OCI-LY1 (cell line): ENCODE measurements at regions not wholly inside any gene's neighbourhood (a gene's known extent, or its start where the extent isn't known, plus 50 kb on each side); places are given as distances from the start of the nearest gene placed in this dataset.

Experiments used
- EZH2 ChIP-seq: fragments of 200-600 bp; sonication (generic), shearing (Covaris generic); IDR thresholded peaks from 2 replicates; pipeline ENCODE4 v1.8.0; 2017; ENCODE audit warnings: borderline replicate concordance, mixed run types, mild to moderate bottlenecking, antibody characterized with exemption, low read length, moderate library complexity, mixed read lengths
- TF ChIP-seq, protein P1 (sequence below): fragments of 200-600 bp; sonication (generic), shearing (Covaris generic); IDR thresholded peaks from 2 replicates; pipeline ENCODE4 v1.5.1; 2017; ENCODE audit warnings: mild to moderate bottlenecking, antibody characterized with exemption, low read length, moderate library complexity, mixed read lengths

DNA sequence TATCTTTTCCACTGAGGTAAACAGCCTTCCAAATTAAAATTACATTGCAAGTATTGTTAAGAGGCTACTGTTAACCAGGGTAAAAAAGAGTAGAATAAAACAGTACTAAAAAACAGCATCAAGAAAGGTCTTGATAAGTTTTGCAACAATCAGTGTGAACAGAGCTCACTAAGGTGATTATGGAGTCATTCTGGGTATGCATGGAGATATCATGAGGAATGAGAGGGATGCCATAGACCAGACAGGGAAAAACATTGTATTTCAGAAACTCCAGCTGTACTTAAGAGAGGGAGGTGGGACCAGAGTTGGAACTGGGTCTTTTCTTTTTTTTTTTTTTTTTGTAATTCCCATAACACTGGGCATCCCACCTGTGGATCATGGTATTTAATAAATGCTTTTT, 549.6 kb downstream of the INHBA start:
- TF ChIP-seq, protein P1, sequence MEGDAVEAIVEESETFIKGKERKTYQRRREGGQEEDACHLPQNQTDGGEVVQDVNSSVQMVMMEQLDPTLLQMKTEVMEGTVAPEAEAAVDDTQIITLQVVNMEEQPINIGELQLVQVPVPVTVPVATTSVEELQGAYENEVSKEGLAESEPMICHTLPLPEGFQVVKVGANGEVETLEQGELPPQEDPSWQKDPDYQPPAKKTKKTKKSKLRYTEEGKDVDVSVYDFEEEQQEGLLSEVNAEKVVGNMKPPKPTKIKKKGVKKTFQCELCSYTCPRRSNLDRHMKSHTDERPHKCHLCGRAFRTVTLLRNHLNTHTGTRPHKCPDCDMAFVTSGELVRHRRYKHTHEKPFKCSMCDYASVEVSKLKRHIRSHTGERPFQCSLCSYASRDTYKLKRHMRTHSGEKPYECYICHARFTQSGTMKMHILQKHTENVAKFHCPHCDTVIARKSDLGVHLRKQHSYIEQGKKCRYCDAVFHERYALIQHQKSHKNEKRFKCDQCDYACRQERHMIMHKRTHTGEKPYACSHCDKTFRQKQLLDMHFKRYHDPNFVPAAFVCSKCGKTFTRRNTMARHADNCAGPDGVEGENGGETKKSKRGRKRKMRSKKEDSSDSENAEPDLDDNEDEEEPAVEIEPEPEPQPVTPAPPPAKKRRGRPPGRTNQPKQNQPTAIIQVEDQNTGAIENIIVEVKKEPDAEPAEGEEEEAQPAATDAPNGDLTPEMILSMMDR = no peak
- TF ChIP-seq EZH2 = no peak
